ENCODE measurements at regions not wholly inside any gene's neighbourhood (a gene's known extent, or its start where the extent isn't known, plus 50 kb on each side); places are given as distances from the start of the nearest gene placed in this dataset.
"Not testable (repeated sequence)": the region's sequence is repeated elsewhere in the genome, so short reads cannot be mapped to it uniquely, and the experiment has no call there.

DNA sequence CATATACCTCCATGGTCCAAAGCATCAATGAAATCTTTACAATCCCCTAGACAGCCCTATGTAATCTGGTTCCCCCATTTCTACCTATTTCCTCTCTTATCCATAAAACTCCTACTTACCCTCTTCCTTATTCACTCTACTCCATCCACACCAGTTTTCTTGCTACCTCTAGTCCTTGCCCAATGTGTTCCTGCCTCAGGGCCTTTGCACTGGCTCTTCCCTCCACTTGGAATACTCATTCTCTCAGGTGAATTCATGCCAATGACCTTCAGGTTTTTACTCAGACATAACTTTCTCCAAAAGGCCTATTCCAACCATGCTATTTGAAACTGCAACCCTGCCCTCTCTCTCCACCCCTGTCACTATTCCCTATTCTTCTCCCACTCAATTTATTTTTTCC is 138.7 kb upstream of the KRR1 start:
- no peak for ATAC-seq
- Mint-ChIP-seq H3K36me3 (ENCODE audit: low read depth) (no peaks in the 10 kb centered on the region), H3K9me3 (no peaks in the 10 kb centered on the region), H3K4me3 (no peak overlapping the region), H3K4me1 (ENCODE audit: low read depth) (peaks cover 4% of the 10 kb centered on the region), H3K27ac (no peak overlapping the region), H3K27me3 (peaks cover 24% of the 10 kb centered on the region)
- no peak for DNase-seq
- TF ChIP-seq, protein P1, sequence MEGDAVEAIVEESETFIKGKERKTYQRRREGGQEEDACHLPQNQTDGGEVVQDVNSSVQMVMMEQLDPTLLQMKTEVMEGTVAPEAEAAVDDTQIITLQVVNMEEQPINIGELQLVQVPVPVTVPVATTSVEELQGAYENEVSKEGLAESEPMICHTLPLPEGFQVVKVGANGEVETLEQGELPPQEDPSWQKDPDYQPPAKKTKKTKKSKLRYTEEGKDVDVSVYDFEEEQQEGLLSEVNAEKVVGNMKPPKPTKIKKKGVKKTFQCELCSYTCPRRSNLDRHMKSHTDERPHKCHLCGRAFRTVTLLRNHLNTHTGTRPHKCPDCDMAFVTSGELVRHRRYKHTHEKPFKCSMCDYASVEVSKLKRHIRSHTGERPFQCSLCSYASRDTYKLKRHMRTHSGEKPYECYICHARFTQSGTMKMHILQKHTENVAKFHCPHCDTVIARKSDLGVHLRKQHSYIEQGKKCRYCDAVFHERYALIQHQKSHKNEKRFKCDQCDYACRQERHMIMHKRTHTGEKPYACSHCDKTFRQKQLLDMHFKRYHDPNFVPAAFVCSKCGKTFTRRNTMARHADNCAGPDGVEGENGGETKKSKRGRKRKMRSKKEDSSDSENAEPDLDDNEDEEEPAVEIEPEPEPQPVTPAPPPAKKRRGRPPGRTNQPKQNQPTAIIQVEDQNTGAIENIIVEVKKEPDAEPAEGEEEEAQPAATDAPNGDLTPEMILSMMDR (IDR thresholded peaks at IDR 0.05), result no peak
- CTCF ChIA-PET, result no interaction called here
- intact Hi-C loops (cut with micrococcal nuclease), result no loop called here
- POLR2A ChIA-PET, result no interaction called here

GRCh38 chr12:75648856-75649255 is 137.4 kb upstream of the KRR1 start:
- Mint-ChIP-seq H3K4me3 (no peak overlapping the region), H3K27ac (no peak overlapping the region), H3K4me1 (ENCODE audit: low read depth) (no peaks in the 10 kb centered on the region), H3K9me3 (no peaks in the 10 kb centered on the region), H3K27me3 (peaks cover 25% of the 10 kb centered on the region), H3K36me3 (ENCODE audit: low read depth) (no peaks in the 10 kb centered on the region)
- ATAC-seq, result no peak
- intact Hi-C loops (cut with micrococcal nuclease), result loop anchor here (10.0 kb wide), 2 partner anchors 124 to 286 kb away; no protein-coding TSS in a partner anchor
- TF ChIP-seq, protein P1 (IDR thresholded peaks at IDR 0.05), result no peak
- POLR2A ChIA-PET, result no interaction called here
- CTCF ChIA-PET, result interaction anchor here (1.2 kb wide), 1 partner anchor 70 kb away, joined by 3 read pairs; no protein-coding TSS in a partner anchor
- DNase-seq, result no peak

DNA sequence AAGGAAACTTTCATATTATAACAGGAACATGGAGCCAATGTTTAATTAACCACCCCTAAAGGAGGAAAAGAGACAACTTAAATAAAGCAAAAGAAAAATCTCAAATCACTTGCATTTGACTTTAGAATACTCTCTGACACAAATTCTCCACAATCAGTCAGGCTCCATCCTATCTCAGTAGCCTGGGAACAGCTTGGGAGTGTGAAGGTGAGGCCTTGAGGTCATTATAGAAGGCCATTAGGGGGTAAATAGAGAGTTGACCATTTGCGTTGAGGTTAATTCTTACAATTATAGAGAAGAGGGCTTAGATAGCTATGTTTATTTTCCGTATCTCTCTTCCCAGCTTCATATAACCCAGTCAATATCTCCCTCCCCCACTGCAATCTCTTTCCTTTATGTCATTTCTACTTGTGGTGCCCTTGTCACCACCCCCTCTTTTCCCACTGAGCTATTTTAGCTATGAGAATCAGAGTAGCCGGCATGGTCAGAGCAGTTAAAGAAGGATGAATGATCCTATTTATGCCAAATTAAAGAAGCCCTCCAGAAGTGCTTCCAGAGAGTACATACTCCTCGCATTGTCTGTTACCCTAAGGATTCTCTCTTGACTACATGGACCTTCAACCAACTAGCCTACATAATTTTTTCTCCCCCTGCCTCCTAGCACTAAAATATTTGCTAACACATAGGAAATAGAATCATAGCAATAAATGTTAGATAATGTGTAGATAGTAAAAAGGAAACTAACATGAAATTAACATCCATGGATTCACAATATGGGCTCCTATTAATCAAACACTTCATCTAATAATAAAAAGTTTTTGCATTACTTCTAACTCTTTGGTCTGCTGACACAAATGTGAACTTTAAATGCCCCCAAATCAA is 135.2 kb upstream of the KRR1 start:
- no peak for DNase-seq
- ChIA-PET CTCF (no interaction called here), POLR2A (no interaction called here)
- peaks cover 21% of the 10 kb centered on the region for H3K27me3 Mint-ChIP-seq
- no peaks in the 10 kb centered on the region for H3K9me3 Mint-ChIP-seq
- H3K4me3 Mint-ChIP-seq, result no peak overlapping the region
- no peak for ATAC-seq
- H3K27ac Mint-ChIP-seq, result no peak overlapping the region
- H3K36me3 Mint-ChIP-seq (ENCODE audit: low read depth), result no peaks in the 10 kb centered on the region
- TF ChIP-seq, protein P1 (IDR thresholded peaks at IDR 0.05), result no peak
- peaks cover 10% of the 10 kb centered on the region for H3K4me1 Mint-ChIP-seq (ENCODE audit: low read depth)
- intact Hi-C loops (cut with micrococcal nuclease), result loop anchor here (10.0 kb wide), 2 partner anchors 122 to 288 kb away; no protein-coding TSS in a partner anchor

DNA sequence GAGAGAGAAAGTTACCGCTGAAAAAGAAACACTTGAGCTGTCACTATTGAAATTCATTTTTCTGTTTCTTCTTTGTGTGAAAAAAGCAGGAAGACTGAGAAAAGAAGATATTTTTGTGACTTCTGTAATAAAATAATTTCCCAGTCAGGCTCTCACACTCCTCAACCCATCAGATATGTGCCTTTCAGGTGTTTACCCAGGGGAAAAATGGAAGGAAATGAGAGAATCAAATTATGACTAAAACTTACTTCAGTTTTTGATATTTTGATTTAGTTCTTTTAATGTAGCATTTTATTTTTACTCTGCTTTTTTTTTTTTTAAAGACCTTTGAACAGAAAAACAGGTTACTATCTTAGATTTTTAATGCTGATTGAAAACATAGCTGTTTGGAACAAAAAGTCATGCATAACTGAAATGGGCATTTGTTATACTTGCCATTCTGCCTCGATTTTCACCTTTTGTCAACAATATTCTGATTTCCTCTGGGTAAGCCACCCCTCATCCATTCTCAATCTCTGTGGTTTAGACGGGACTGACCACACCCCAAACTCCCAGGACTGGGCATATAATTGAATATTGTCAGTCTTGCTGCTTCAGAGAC is 133.2 kb upstream of the KRR1 start:
- no peak for ATAC-seq
- CTCF ChIA-PET, result interaction anchor here (0.8 kb wide), 1 partner anchor 12 kb away, joined by 3 read pairs; no protein-coding TSS in a partner anchor

GRCh38 chr12:75643119-75643518 is 131.7 kb upstream of the KRR1 start:
- DNase-seq; H3K27ac Mint-ChIP-seq; H3K9me3 Mint-ChIP-seq; H3K27me3 Mint-ChIP-seq; H3K4me3 Mint-ChIP-seq; CTCF ChIA-PET; ATAC-seq; H3K36me3 Mint-ChIP-seq (ENCODE audit: low read depth): not testable (repeated sequence)
- POLR2A ChIA-PET, result interaction anchor here (0.7 kb wide), 1 partner anchor 16 kb away, joined by 4 read pairs; no protein-coding TSS in a partner anchor
- intact Hi-C loops (cut with micrococcal nuclease), result loop anchor here (5.0 to 10.0 kb wide), 3 partner anchors 118 to 389 kb away; partner anchors contain the start of gene PHLDA1
- H3K4me1 Mint-ChIP-seq (ENCODE audit: low read depth), result peaks cover 21% of the 10 kb centered on the region

More for the DNA sequence above, 133.2 kb upstream of the KRR1 start:
- peaks cover 9% of the 10 kb centered on the region for H3K27me3 Mint-ChIP-seq
- intact Hi-C loops (cut with micrococcal nuclease), result loop anchor here (5.0 to 10.0 kb wide), 3 partner anchors 120 to 388 kb away; partner anchors contain the start of gene PHLDA1
- no peak overlapping the region for H3K4me3 Mint-ChIP-seq
- no peaks in the 10 kb centered on the region for H3K36me3 Mint-ChIP-seq (ENCODE audit: low read depth)
- TF ChIP-seq, protein P1 (IDR thresholded peaks at IDR 0.05), result no peak
- peaks cover 21% of the 10 kb centered on the region for H3K4me1 Mint-ChIP-seq (ENCODE audit: low read depth)
- no peak for DNase-seq
- H3K27ac Mint-ChIP-seq, result no peak overlapping the region
- no peaks in the 10 kb centered on the region for H3K9me3 Mint-ChIP-seq
- POLR2A ChIA-PET, result no interaction called here

All from activated CD8-positive, alpha-beta T cell treated with anti-CD3 and anti-CD28 coated beads for 36 hours (primary cell).